ENCODE measurements at regions not wholly inside any gene's neighbourhood (a gene's known extent, or its start where the extent isn't known, plus 50 kb on each side); places are given as distances from the start of the nearest gene placed in this dataset.

DNA sequence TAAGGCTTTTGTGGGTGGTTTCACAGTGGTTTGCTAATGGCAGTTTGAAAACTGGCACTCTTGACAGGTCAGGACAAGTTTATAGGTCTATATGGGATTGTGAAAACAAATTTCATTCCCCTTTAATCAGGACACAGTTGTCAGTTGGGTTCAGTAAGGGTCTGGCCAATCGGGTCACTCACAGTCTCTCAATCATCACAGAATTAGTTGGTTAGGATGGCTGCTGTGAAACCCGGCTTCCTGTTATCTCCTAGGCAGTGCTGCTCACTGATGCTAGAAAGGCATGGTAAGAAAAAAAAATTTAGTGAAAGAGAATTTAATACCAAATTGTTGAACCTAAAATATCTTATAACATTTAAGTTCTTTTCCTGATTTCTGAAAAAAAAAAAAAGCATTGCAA lies 1730.1 kb downstream of the EFNB2 start:
- no peak overlapping the region for H2AFZ ChIP-seq (ENCODE audit: low read length)
- H3K27ac ChIP-seq (ENCODE audit: low read depth, low read length): no peak overlapping the region
- no peaks in the 10 kb centered on the region for H3K36me3 ChIP-seq (ENCODE audit: insufficient read depth, low read length)
- no peaks in the 10 kb centered on the region for H3K4me1 ChIP-seq (ENCODE audit: insufficient read depth, low read length)
- no peaks in the 10 kb centered on the region for H4K20me1 ChIP-seq (ENCODE audit: insufficient read depth, low read length)
- H3K9me3 ChIP-seq (ENCODE audit: low read depth, low read length): no peaks in the 10 kb centered on the region
- DNase-seq (ENCODE audit: insufficient read length, low spot score, missing footprints): no peak
- H3K79me2 ChIP-seq (ENCODE audit: insufficient read depth, low read length): no peaks in the 10 kb centered on the region
- no peaks in the 10 kb centered on the region for H3K27me3 ChIP-seq (ENCODE audit: insufficient read depth, low read length)
- H3K4me3 ChIP-seq (ENCODE audit: insufficient read depth, low read length): no peak overlapping the region
- TF ChIP-seq CTCF (IDR thresholded peaks at IDR 0.05; ENCODE audit: extremely low read depth, low read depth, low read length): no peak
- no peak overlapping the region for H3K4me2 ChIP-seq (ENCODE audit: insufficient read depth, low read length)

DNA sequence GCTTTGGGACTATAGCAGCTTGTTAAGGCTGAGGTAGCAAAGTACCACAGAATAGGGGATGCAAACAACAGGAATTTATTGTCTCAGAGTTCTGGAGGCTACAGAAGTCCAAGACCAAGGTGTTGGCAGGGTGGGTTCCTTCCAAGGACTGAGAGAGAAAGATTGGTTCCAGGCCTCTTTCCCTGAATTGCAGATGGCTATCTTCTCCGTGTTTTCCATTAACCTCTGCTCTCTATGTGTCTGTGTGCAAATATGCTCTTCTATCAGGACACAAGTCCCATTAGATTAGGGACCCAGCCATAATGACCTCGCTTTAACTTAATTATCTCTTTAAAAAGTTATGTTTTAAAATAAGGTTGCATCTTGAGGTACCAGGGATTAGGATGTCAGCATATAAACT lies 1732.9 kb upstream of the SLC10A2 start:
- Histone ChIP-seq H3K27ac (ENCODE audit: low read depth, low read length) (no peak overlapping the region), H3K79me2 (ENCODE audit: insufficient read depth, low read length) (no peaks in the 10 kb centered on the region), H3K9me3 (ENCODE audit: low read depth, low read length) (no peaks in the 10 kb centered on the region), H3K4me3 (ENCODE audit: insufficient read depth, low read length) (no peak overlapping the region), H2AFZ (ENCODE audit: low read length) (no peak overlapping the region), H3K4me2 (ENCODE audit: insufficient read depth, low read length) (no peak overlapping the region), H4K20me1 (ENCODE audit: insufficient read depth, low read length) (no peaks in the 10 kb centered on the region), H3K4me1 (ENCODE audit: insufficient read depth, low read length) (no peaks in the 10 kb centered on the region), H3K36me3 (ENCODE audit: insufficient read depth, low read length) (no peaks in the 10 kb centered on the region), H3K27me3 (ENCODE audit: insufficient read depth, low read length) (no peaks in the 10 kb centered on the region)
- no peak for TF ChIP-seq CTCF (IDR thresholded peaks at IDR 0.05; ENCODE audit: extremely low read depth, low read depth, low read length)
- no peak for DNase-seq (ENCODE audit: insufficient read length, low spot score, missing footprints)

DNA sequence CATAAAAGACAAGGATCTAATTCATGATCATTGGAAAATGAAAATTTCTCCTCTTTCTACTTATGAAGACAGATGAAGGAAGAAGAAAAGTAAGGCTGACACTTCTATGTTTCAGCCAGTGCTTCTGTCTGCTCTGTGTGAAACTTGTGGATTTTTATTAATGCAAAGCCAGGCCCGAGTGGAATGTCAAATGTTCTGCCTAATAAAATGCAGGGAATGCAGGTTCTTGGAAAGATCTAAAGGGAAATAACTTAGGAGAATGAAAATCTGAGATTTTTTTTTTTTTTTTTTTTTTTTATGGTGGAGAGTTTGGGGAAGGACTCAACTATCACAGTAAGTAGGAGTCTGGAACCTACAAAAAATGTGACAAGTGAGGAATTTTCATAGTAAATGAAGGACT lies 1732.3 kb upstream of the SLC10A2 start:
- Histone ChIP-seq H3K4me3 (ENCODE audit: insufficient read depth, low read length) (no peak overlapping the region), H4K20me1 (ENCODE audit: insufficient read depth, low read length) (no peaks in the 10 kb centered on the region), H3K27ac (ENCODE audit: low read depth, low read length) (no peak overlapping the region), H3K27me3 (ENCODE audit: insufficient read depth, low read length) (no peaks in the 10 kb centered on the region), H3K36me3 (ENCODE audit: insufficient read depth, low read length) (no peaks in the 10 kb centered on the region), H3K4me2 (ENCODE audit: insufficient read depth, low read length) (no peak overlapping the region), H3K9me3 (ENCODE audit: low read depth, low read length) (no peaks in the 10 kb centered on the region), H2AFZ (ENCODE audit: low read length) (no peak overlapping the region), H3K79me2 (ENCODE audit: insufficient read depth, low read length) (no peaks in the 10 kb centered on the region), H3K4me1 (ENCODE audit: insufficient read depth, low read length) (no peaks in the 10 kb centered on the region)
- no peak for TF ChIP-seq CTCF (IDR thresholded peaks at IDR 0.05; ENCODE audit: extremely low read depth, low read depth, low read length)
- no peak for DNase-seq (ENCODE audit: insufficient read length, low spot score, missing footprints)

DNA sequence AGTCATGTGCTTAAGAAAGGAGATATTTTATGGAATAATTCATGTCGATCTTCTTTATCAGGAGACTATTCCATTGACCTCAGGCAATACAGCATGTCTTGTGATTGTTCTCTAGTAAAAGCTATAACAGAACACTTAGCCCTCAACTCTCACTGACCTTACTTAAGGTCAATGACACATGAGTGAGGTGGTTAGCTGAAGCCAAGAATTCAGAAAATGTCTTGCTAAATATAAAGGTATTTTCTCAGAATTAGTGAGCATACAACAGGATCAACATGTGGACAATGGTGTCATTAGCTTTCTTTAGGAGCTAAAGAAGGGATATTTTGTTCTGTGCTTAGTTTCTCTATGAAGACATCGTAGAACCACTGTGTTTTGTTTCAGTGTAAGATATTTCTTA lies 1730.4 kb upstream of the SLC10A2 start:
- H3K27ac ChIP-seq (ENCODE audit: low read depth, low read length): no peak overlapping the region
- H3K36me3 ChIP-seq (ENCODE audit: insufficient read depth, low read length): no peaks in the 10 kb centered on the region
- DNase-seq (ENCODE audit: insufficient read length, low spot score, missing footprints): no peak

More for the DNA sequence above, 1730.4 kb upstream of the SLC10A2 start:
- Histone ChIP-seq H2AFZ (ENCODE audit: low read length) (no peak overlapping the region), H3K4me3 (ENCODE audit: insufficient read depth, low read length) (no peak overlapping the region), H3K27me3 (ENCODE audit: insufficient read depth, low read length) (no peaks in the 10 kb centered on the region), H3K4me2 (ENCODE audit: insufficient read depth, low read length) (no peak overlapping the region), H3K4me1 (ENCODE audit: insufficient read depth, low read length) (no peaks in the 10 kb centered on the region), H3K9me3 (ENCODE audit: low read depth, low read length) (no peaks in the 10 kb centered on the region), H4K20me1 (ENCODE audit: insufficient read depth, low read length) (no peaks in the 10 kb centered on the region), H3K79me2 (ENCODE audit: insufficient read depth, low read length) (no peaks in the 10 kb centered on the region)
- no peak for TF ChIP-seq CTCF (IDR thresholded peaks at IDR 0.05; ENCODE audit: extremely low read depth, low read depth, low read length)

Data from osteoblast (primary cell).